ENCODE measurements at regions not wholly inside any gene's neighbourhood (a gene's known extent, or its start where the extent isn't known, plus 50 kb on each side); places are given as distances from the start of the nearest gene placed in this dataset.
"Not testable (repeated sequence)": the region's sequence is repeated elsewhere in the genome, so short reads cannot be mapped to it uniquely, and the experiment has no call there.

GRCh38 chr22:26970809-26971394 lies 313.5 kb downstream of the MIAT start:
- no peak for DNase-seq (ENCODE audit: low read depth)

GRCh38 chr22:26972286-26972685 lies 314.9 kb downstream of the MIAT start:
- DNase-seq (ENCODE audit: low read depth): no peak

- DNase-seq (ENCODE audit: low read depth): not testable (repeated sequence)
These were observed 315.5 kb downstream of the MIAT start for GRCh38 chr22:26972915-26973314.

GRCh38 chr22:26974034-26974433 lies 316.6 kb downstream of the MIAT start:
- no peak for DNase-seq (ENCODE audit: low read depth)

- no peak for DNase-seq (ENCODE audit: low read depth)
These were observed 317.8 kb downstream of the MIAT start for GRCh38 chr22:26974914-26975803.

- no peak for DNase-seq (ENCODE audit: low read depth)
These were observed 318.5 kb downstream of the MIAT start for GRCh38 chr22:26975865-26976264.

- DNase-seq (ENCODE audit: low read depth): no peak
These were observed 320.5 kb downstream of the MIAT start for GRCh38 chr22:26977741-26978376.

GRCh38 chr22:26979294-26979693 lies 321.9 kb downstream of the MIAT start:
- DNase-seq (ENCODE audit: low read depth): no peak

- no peak for DNase-seq (ENCODE audit: low read depth)
These were observed 323.7 kb downstream of the MIAT start for GRCh38 chr22:26981111-26981510.

- no peak for DNase-seq (ENCODE audit: low read depth)
These were observed 324.2 kb downstream of the MIAT start for GRCh38 chr22:26981541-26981940.

GRCh38 chr22:26983311-26983710 lies 325.9 kb downstream of the MIAT start:
- DNase-seq (ENCODE audit: low read depth): no peak

- no peak for DNase-seq (ENCODE audit: low read depth)
These were observed 327.8 kb downstream of the MIAT start for GRCh38 chr22:26985206-26985605.

- DNase-seq (ENCODE audit: low read depth): peak; percentile 64
These were observed 328.8 kb downstream of the MIAT start for GRCh38 chr22:26985931-26986782.

GRCh38 chr22:26986884-26987283 lies 329.5 kb downstream of the MIAT start:
- no peak for DNase-seq (ENCODE audit: low read depth)

- DNase-seq (ENCODE audit: low read depth): no peak
These were observed 333.3 kb downstream of the MIAT start for GRCh38 chr22:26990503-26991189.

- no peak for DNase-seq (ENCODE audit: low read depth)
These were observed 335.2 kb downstream of the MIAT start for GRCh38 chr22:26992556-26992955.

GRCh38 chr22:26993886-26994285 lies 336.5 kb downstream of the MIAT start:
- DNase-seq (ENCODE audit: low read depth): no peak

GRCh38 chr22:26994801-26995200 lies 337.4 kb downstream of the MIAT start:
- DNase-seq (ENCODE audit: low read depth): no peak

GRCh38 chr22:26995235-26995634 lies 337.8 kb downstream of the MIAT start:
- peak; percentile 36 for DNase-seq (ENCODE audit: low read depth)

GRCh38 chr22:26996154-26996553 lies 338.8 kb downstream of the MIAT start:
- no peak for DNase-seq (ENCODE audit: low read depth)

GRCh38 chr22:26998129-26998528 lies 340.7 kb downstream of the MIAT start:
- peak; percentile 79 for DNase-seq (ENCODE audit: low read depth)

Measured in forelimb muscle (tissue), 1 donor.